Astrocyte of the spinal cord (primary cell): ENCODE measurements at regions not wholly inside any gene's neighbourhood (a gene's known extent, or its start where the extent isn't known, plus 50 kb on each side); places are given as distances from the start of the nearest gene placed in this dataset.
A peak's percentile ranks its signal among the peaks of the same experiment; 100 is the strongest.
"Not testable (repeated sequence)": the region's sequence is repeated elsewhere in the genome, so short reads cannot be mapped to it uniquely, and the experiment has no call there.

Experiments
- DNase-seq: peaks from one replicate; pipeline ENCODE4 v3.0.0; 2011; ENCODE audit warnings: low read depth, low spot score
- H3K4me3 ChIP-seq: 2 replicates; pipeline ENCODE4 v1.5.1; 2011; ENCODE audit warnings: low read depth, mild to moderate bottlenecking, low read length, moderate library complexity
- CTCF ChIP-seq: IDR thresholded peaks from 2 replicates; pipeline ENCODE4 v1.5.1; 2012; ENCODE audit warnings: low read depth, mild to moderate bottlenecking, low read length, inconsistent platforms
- in situ Hi-C: cut with HindIII; loops from 2 replicates; pipeline ENCODE4 v1.10.0; 2017; ENCODE audit warnings: low sequenced_read_pairs

GRCh38 chr2:187644486-187644885 is 90.3 kb upstream of the TFPI start:
- no peak overlapping the region for H3K4me3 ChIP-seq
- DNase-seq = no peak
- in situ Hi-C loops = no loop called here
- no peak for TF ChIP-seq CTCF

- DNase-seq = no peak
- in situ Hi-C loops = no loop called here
- no peak for TF ChIP-seq CTCF
- H3K4me3 ChIP-seq = no peak overlapping the region
Measured at GRCh38 chr2:187644981-187645380, 90.7 kb upstream of the TFPI start.

GRCh38 chr2:187646556-187646955 is 92.3 kb upstream of the TFPI start:
- no peak for TF ChIP-seq CTCF
- no peak overlapping the region for H3K4me3 ChIP-seq
- DNase-seq = no peak
- in situ Hi-C loops = no loop called here

- TF ChIP-seq CTCF = no peak
- in situ Hi-C loops = no loop called here
- no peak for DNase-seq
- no peak overlapping the region for H3K4me3 ChIP-seq
Measured at GRCh38 chr2:187654535-187654934, 100.3 kb upstream of the TFPI start.

- no peak overlapping the region for H3K4me3 ChIP-seq
- DNase-seq = no peak
- no peak for TF ChIP-seq CTCF
- in situ Hi-C loops = no loop called here
Measured at GRCh38 chr2:187655001-187655400, 100.8 kb upstream of the TFPI start.

GRCh38 chr2:187656123-187656522 is 101.9 kb upstream of the TFPI start:
- DNase-seq = no peak
- TF ChIP-seq CTCF = no peak
- no peak overlapping the region for H3K4me3 ChIP-seq
- in situ Hi-C loops = no loop called here

GRCh38 chr2:187658952-187659525 is 104.8 kb upstream of the TFPI start:
- peak; percentile 33 for DNase-seq
- peak; percentile 57 for TF ChIP-seq CTCF
- in situ Hi-C loops = no loop called here
- H3K4me3 ChIP-seq = no peak overlapping the region

GRCh38 chr2:187676050-187676449 is 121.8 kb upstream of the TFPI start:
- H3K4me3 ChIP-seq, in situ Hi-C loops, DNase-seq: not testable (repeated sequence)
